Heart left ventricle (tissue), 13 donors: ENCODE measurements at regions not wholly inside any gene's neighbourhood (a gene's known extent, or its start where the extent isn't known, plus 50 kb on each side); places are given as distances from the start of the nearest gene placed in this dataset.

Source experiments
- CTCF ChIP-seq, 12 donors: fragments of 200-600 bp; sonication (generic) in 4 of 12; IDR thresholded peaks; one replicate each; pipeline versions ENCODE4 v1.5.0 to v1.8.0; 2018 to 2022; ENCODE audit warnings: antibody characterized with exemption in 12 of 12, mild to moderate bottlenecking in 5 of 12
- POLR2A ChIP-seq, 2 donors: fragments of 450-650 bp; IDR thresholded peaks; one replicate each; pipeline ENCODE4 v1.6.1; 2017; ENCODE audit warnings: antibody characterized with exemption in 2 of 2, mild to moderate bottlenecking in 2 of 2, moderate library complexity in 2 of 2
- donor health status: ischemic (EF 13 %, LVEDD 7.1; RV severe dilation, severe dysfunction).
- donor health status: DM: no; HTN: yes; CAD: no.
- donor health status: DM: no; HTN: no; CAD: no.
- donor health status: ischemic (EF 25% LVEDD 6.9; RV normal size, moderate dysfunction).
- donor health status: ischemic (EF 25% LVEDD 5.7; RV mildly dilated, moderate dysfunction).
- donor health status: ischemic (EF 35%, LVEDD 5.7; RV mildly dilated, moderate dysfunction).
- donor health status: nonischemic (EF 11% LVEDD 7.7; RV severe dilation, severe dysfunction).
- donor health status: DM: yes; HTN: yes; CAD: no.
- donor health status: PGD.
- donor health status: ischemic (EF 29% LVEDD 5.4; RV normal size, mild dysfunction).
- donor health status: nonischemic (EF 23%, LVEDD 6.1; RV moderate dilation, normal function).

GRCh38 chr18:72468021-72468710 is 76.0 kb downstream of the CBLN2 start:
- TF ChIP-seq CTCF (IDR thresholded peaks at IDR 0.05) (no peak), POLR2A (IDR thresholded peaks at IDR 0.05) (no peak)
